Mucosa of gallbladder (tissue), 1 donor: ENCODE measurements at regions not wholly inside any gene's neighbourhood (a gene's known extent, or its start where the extent isn't known, plus 50 kb on each side); places are given as distances from the start of the nearest gene placed in this dataset.
A peak's percentile ranks its signal among the peaks of the same experiment; 100 is the strongest.

Source experiments
- DNase-seq: peaks from one replicate; pipeline ENCODE4 v3.0.0-alpha.2; 2020; ENCODE audit warnings: low spot score
- donor health status: DM: no; HTN: no; CAD: no.

- no peak for DNase-seq
These were observed 50.4 kb downstream of the RTL9 start for GRCh38 chrX:110408949-110409588.

GRCh38 chrX:110409925-110410324 is 51.3 kb downstream of the RTL9 start:
- DNase-seq, result no peak

DNA sequence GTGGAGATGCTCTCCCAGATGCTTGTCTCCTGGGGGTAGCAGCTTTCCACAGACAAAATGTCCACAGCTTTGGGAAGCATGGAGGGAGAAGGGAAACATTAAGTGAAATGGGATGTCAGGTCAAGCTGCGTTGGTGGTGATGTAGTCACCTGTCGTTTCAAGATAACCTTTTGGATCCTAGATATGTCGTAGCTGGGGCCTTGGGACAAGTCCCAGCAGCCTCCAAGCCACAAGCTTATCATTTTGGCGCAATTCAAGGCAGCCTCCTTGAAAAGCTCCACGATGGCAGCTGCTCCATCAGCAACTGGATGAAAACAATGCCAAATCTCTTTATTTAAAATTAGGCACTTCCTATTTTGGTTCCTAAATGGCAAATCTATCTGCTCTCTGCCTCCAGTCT is 52.0 kb downstream of the RTL9 start:
- no peak for DNase-seq

GRCh38 chrX:110412971-110413726 is 54.5 kb downstream of the RTL9 start:
- DNase-seq, result peak; percentile 67

- DNase-seq, result no peak
These were observed 55.1 kb downstream of the RTL9 start for GRCh38 chrX:110413727-110414124.

- DNase-seq, result no peak
These were observed 55.6 kb downstream of the RTL9 start for GRCh38 chrX:110414273-110414672.

DNA sequence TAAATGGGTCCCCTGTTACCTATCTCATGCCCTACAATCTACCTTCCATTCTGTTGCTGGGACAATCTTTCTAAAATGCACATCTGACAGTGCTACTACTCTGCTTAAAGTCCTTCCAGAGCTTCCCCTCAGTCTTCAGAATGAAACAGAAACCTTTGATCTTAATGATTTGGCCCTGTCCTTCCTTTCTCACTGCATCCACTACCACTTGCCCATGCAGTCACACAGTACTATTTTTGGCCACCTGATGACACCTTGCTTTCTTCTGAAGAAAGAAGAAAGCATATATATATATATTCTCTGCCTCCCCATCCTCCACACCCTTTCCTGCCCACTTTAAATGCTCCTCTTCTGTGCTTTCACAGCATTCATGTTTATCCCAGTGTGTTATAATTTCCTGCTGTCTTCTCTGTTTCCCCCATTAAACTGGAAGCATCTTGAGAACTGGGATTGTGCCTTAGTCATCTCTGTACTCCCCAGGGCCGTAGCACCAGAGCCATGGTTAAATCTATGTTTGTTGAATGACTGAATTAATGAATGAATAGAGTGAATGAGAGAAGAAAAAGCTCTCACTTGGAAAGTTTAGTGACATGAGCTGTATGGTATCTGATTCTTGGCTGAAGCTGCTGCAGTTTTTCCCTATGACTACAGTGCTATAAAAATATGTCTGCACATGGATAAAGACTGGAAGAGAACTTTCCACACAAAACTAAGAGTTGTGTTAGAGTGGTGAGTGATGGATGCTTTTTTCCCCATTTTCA is 56.2 kb downstream of the RTL9 start:
- DNase-seq, result no peak

GRCh38 chrX:110415440-110416170 is 57.0 kb downstream of the RTL9 start:
- no peak for DNase-seq

DNA sequence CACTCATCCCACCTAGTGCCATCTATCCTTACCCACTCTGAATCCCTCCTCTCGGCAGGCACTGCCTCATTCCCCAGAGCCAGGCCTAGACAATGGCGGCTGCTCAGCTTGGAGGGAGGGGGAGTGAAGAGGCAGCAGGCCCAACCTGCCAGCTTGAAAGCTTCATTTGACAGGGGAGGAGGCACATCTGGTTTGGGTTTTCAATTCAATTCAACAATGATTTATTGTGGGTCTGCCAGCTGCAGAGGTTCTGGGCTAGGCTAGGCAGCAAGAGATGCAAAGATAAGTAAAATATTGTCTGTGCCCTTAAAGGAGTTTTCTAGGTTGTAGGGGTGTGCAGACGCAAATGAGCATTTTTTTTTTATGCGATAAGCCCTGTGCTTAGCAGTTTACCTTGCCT is 58.5 kb downstream of the RTL9 start:
- no peak for DNase-seq

DNA sequence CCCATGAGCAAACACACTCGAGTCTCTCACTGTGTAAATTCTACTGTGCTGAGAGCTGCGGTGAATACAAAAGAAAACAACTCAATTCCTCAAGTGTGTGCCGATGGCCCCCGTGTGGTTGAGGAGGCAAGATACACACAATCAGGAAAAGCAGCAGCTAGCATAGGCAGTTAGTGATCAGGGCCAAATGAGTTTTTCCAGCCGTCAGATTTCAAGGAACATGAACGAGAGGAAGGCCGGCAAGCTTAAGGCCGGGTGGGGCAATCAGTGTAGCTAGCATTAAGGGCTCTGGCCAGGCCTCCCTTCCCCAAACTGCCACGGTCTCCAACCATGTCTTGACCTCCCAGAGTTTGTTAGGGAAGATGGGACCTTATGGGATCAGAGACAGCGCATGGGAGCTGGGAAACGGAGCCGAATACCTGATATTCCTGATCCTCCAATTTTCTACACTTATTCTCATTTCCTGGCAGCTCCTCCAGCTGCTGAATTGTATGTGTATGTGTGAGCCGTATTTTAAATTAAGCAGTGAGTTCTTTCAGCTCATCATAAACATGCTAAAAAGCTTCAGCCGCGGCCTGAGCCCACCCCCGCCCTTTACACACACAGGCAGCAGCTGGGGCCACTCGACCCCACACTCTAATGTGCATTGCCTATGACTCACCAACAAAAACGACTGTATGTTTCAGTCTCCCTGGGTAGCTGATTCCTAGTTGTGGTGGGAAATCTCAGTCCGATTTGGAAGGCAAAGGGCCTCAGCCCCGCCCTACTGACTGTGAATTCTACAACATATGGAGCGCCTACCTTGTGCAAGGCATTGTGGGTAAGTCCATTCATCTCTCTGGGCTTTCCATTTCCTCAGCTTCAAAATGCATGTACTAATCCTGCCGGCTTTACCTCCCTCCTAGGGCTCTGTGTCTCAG is 59.9 kb downstream of the RTL9 start:
- DNase-seq, result no peak

DNA sequence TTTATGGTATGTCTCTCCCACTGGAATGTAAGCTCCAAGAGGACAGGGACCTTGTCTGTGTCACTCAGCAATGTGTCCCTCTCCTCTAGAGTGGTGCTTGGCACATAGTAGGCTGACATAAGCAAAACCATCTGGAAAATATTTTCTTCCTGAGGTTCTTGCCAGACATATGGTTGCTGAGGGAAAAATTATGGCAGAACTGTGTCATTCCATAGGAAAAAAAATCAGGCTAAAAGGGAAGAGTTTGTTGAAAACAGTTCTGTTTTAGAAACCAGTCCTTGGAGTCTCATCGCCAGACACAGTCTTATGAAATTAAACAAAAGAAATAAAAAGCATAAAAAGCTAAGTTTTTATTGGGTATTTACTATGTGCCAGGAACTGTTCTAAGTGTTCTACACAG is 60.9 kb downstream of the RTL9 start:
- DNase-seq, result no peak

DNA sequence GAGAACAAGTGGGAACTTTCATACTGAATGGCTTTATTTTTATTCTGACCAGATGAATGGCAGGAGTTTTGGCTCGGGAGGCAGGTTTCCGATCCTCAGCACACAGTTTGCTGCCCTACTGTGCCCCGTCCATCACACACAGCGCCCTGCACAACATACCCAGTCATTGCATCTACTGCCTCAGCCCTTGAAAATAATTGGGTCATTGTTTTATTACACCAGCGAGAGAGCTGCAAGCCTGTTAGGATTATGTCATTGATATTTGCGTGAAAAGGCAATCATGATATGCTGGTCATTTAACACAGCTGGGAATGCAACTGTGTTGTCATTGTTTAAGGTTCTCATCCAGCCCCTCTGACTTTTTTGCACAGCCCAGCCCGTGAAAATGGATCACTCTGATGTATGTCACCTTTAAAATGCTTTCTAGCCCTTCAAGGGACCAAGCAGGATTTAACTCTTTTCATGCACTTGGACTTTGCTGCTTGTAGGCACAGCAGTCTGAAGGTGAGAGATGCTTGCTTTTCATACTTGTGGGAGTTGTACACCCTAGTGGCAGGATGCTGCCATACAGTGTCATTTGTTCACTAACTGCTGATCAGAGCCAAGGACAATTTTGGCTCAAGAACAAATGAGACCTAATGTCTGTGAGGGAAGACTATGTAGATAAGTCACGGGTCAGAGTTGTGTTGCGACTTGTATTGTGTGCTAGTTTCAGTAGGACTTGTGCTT is 62.3 kb downstream of the RTL9 start:
- DNase-seq, result no peak

- peak; percentile 55 for DNase-seq
These were observed 63.1 kb downstream of the RTL9 start for GRCh38 chrX:110421500-110422455.

GRCh38 chrX:110425222-110426154 is 66.8 kb downstream of the RTL9 start:
- no peak for DNase-seq

GRCh38 chrX:110426155-110426504 is 67.5 kb downstream of the RTL9 start:
- DNase-seq, result no peak

DNA sequence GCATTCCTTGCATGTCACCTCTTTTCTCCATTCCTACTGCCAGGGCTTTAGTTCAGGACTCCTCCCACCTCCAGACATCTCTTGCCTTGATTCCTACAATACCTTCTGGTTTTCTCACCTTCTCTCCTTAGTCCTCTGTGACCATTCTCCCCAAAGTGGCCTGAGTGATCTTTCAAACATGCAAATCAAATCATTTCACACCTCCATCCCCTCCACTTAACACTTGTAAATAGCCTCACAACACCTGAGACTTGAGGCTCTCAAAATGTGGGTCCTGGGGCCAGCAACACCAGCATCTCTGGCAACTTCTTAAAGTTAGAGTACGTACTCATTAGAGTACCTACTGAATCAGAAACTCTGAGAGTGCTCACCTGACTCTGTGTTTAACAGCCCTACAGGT is 68.4 kb downstream of the RTL9 start:
- DNase-seq, result no peak

GRCh38 chrX:110428144-110428543 is 69.5 kb downstream of the RTL9 start:
- DNase-seq, result no peak
